HEK293 (cell line): ENCODE measurements at regions not wholly inside any gene's neighbourhood (a gene's known extent, or its start where the extent isn't known, plus 50 kb on each side); places are given as distances from the start of the nearest gene placed in this dataset.

ENCODE experiments used
- CTCF ChIA-PET: fragments of 350-600 bp; formaldehyde crosslinking; extraction: SDS; loops from one replicate; lab custom pipeline; 2021; ENCODE audit warnings: antibody characterized with exemption; lab: Yijun Ruan, JAX
- POLR2A ChIA-PET: fragments of 300-600 bp; formaldehyde crosslinking; extraction: SDS; loops from one replicate; lab custom pipeline; 2020; ENCODE audit warnings: antibody characterized with exemption, inconsistent platforms; lab: Yijun Ruan, JAX
- H3K27ac ChIP-seq: fragments of 200-500 bp; sonication (Bioruptor generic); 2 replicates; pipeline ENCODE4 v1.5.1; 2014; ENCODE audit warnings: low read depth, low read length, control low read depth, inconsistent platforms; ENCODE audit errors: extremely low read depth
- H3K36me3 ChIP-seq, 2 experiments: fragments of 200-500 bp in 1 of 2; sonication (Bioruptor generic) in 1 of 2; 1 replicate in 1 of 2; 2 replicates in 1 of 2; pipeline ENCODE4 v1.5.1; 2014 to 2017; ENCODE audit warnings: inconsistent platforms in 2 of 2, low read length in 2 of 2; ENCODE audit not compliant: control insufficient read depth in 2 of 2, insufficient read depth in 1 of 2
- H3K4me1 ChIP-seq: fragments of 200-500 bp; sonication (Bioruptor generic); 2 replicates; pipeline ENCODE4 v1.5.1; 2014; ENCODE audit warnings: mild to moderate bottlenecking, low read length, inconsistent platforms; ENCODE audit not compliant: control insufficient read depth, insufficient read depth
- H3K4me3 ChIP-seq: 2 replicates; pipeline ENCODE4 v1.5.1; 2011; ENCODE audit warnings: low read depth, mild to moderate bottlenecking, control low read depth, low read length, moderate library complexity
- H3K9me3 ChIP-seq: fragments of 200-500 bp; sonication (Bioruptor generic); 2 replicates; pipeline ENCODE4 v1.5.1; 2014; ENCODE audit warnings: low read depth, low read length, inconsistent platforms; ENCODE audit not compliant: control insufficient read depth, insufficient read depth
- GFI1B ChIP-seq: fragments of 450-650 bp; formaldehyde crosslinking; IDR thresholded peaks from 2 replicates; pipeline ENCODE4 v1.5.1; 2016; ENCODE audit warnings: missing biosample characterization, missing genetic modification characterization
- KLF16 ChIP-seq: fragments of 450-650 bp; formaldehyde crosslinking; IDR thresholded peaks from 2 replicates; pipeline ENCODE4 v1.5.1; 2017; ENCODE audit warnings: missing biosample characterization, missing genetic modification characterization
- KLF7 ChIP-seq: fragments of 450-650 bp; formaldehyde crosslinking; IDR thresholded peaks from 2 replicates; pipeline ENCODE4 v1.5.1; 2016; ENCODE audit warnings: missing biosample characterization, missing genetic modification characterization, borderline replicate concordance
- REPIN1 ChIP-seq: fragments of 450-650 bp; formaldehyde crosslinking; IDR thresholded peaks from 2 replicates; pipeline ENCODE4 v1.5.1; 2017; ENCODE audit warnings: missing biosample characterization, missing genetic modification characterization, low read depth
- SP3 ChIP-seq: fragments of 450-650 bp; formaldehyde crosslinking; IDR thresholded peaks from 2 replicates; pipeline ENCODE4 v1.5.1; 2016; ENCODE audit warnings: missing biosample characterization, missing genetic modification characterization
- SP7 ChIP-seq: fragments of 450-650 bp; formaldehyde crosslinking; IDR thresholded peaks from 2 replicates; pipeline ENCODE4 v1.5.1; 2016; ENCODE audit warnings: missing biosample characterization, missing genetic modification characterization
- TCF7L2 ChIP-seq: IDR thresholded peaks from 2 replicates; pipeline ENCODE4 v1.6.1; 2011; ENCODE audit warnings: low read depth, mild to moderate bottlenecking, inconsistent platforms, low read length, moderate library complexity, borderline replicate concordance
- TRIM28 ChIP-seq: IDR thresholded peaks from 2 replicates; pipeline ENCODE4 v1.6.1; 2011; ENCODE audit warnings: low read length, control low read depth, borderline replicate concordance
- ZNF121 ChIP-seq: fragments of 450-650 bp; formaldehyde crosslinking; IDR thresholded peaks from 2 replicates; pipeline ENCODE4 v1.5.1; 2016; ENCODE audit warnings: missing biosample characterization, missing genetic modification characterization
- ZNF175 ChIP-seq: fragments of 450-650 bp; formaldehyde crosslinking; IDR thresholded peaks from 2 replicates; pipeline ENCODE4 v1.5.1; 2016; ENCODE audit warnings: missing biosample characterization, missing genetic modification characterization
- ZNF239 ChIP-seq: fragments of 450-650 bp; formaldehyde crosslinking; IDR thresholded peaks from 2 replicates; pipeline ENCODE4 v1.5.1; 2016; ENCODE audit warnings: missing biosample characterization, missing genetic modification characterization
- ZNF24 ChIP-seq: fragments of 450-650 bp; formaldehyde crosslinking; IDR thresholded peaks from 2 replicates; pipeline ENCODE4 v1.5.1; 2016; ENCODE audit warnings: missing biosample characterization, missing genetic modification characterization
- ZNF292 ChIP-seq: fragments of 450-650 bp; formaldehyde crosslinking; IDR thresholded peaks from 2 replicates; pipeline ENCODE4 v1.5.1; 2016; ENCODE audit warnings: low read depth, missing biosample characterization, missing genetic modification characterization, borderline replicate concordance
- ZNF311 ChIP-seq: fragments of 450-650 bp; formaldehyde crosslinking; IDR thresholded peaks from 2 replicates; pipeline ENCODE4 v1.5.1; 2017; ENCODE audit warnings: missing biosample characterization, missing genetic modification characterization, borderline replicate concordance
- ZNF529 ChIP-seq: fragments of 450-650 bp; formaldehyde crosslinking; IDR thresholded peaks from 2 replicates; pipeline ENCODE4 v1.5.1; 2017; ENCODE audit warnings: missing genetic modification characterization, missing biosample characterization; ENCODE audit not compliant: insufficient replicate concordance
- ZNF600 ChIP-seq: fragments of 450-650 bp; formaldehyde crosslinking; IDR thresholded peaks from 2 replicates; pipeline ENCODE4 v1.5.1; 2016; ENCODE audit warnings: missing biosample characterization, missing genetic modification characterization
- ZNF658 ChIP-seq: fragments of 450-650 bp; formaldehyde crosslinking; IDR thresholded peaks from 2 replicates; pipeline ENCODE4; 2016; ENCODE audit warnings: missing biosample characterization, missing genetic modification characterization
- ZNF830 ChIP-seq: fragments of 450-650 bp; IDR thresholded peaks from 2 replicates; pipeline ENCODE4 v1.5.0; 2018; ENCODE audit warnings: missing biosample characterization, missing genetic modification characterization, low read depth, mild to moderate bottlenecking, moderate library complexity
- TF ChIP-seq, protein P1 (sequence below): fragments of 450-650 bp; IDR thresholded peaks from 2 replicates; pipeline ENCODE4 v1.5.1; 2018; ENCODE audit warnings: missing biosample characterization, mild to moderate bottlenecking, missing genetic modification characterization
- TF ChIP-seq, protein P2 (sequence below): fragments of 450-650 bp; formaldehyde crosslinking; IDR thresholded peaks from 2 replicates; pipeline ENCODE4 v1.5.1; 2016; ENCODE audit warnings: missing biosample characterization, missing genetic modification characterization
- TF ChIP-seq, protein P3 (sequence below): fragments of 450-650 bp; formaldehyde crosslinking; IDR thresholded peaks from 2 replicates; pipeline ENCODE4 v1.5.1; 2016; ENCODE audit warnings: missing biosample characterization, missing genetic modification characterization, borderline replicate concordance
- TF ChIP-seq, protein P4 (sequence below): fragments of 450-650 bp; formaldehyde crosslinking; optimal IDR thresholded peaks from 2 replicates; pipeline ENCODE3; 2016; ENCODE audit warnings: missing biosample characterization, mild to moderate bottlenecking, missing genetic modification characterization

DNA sequence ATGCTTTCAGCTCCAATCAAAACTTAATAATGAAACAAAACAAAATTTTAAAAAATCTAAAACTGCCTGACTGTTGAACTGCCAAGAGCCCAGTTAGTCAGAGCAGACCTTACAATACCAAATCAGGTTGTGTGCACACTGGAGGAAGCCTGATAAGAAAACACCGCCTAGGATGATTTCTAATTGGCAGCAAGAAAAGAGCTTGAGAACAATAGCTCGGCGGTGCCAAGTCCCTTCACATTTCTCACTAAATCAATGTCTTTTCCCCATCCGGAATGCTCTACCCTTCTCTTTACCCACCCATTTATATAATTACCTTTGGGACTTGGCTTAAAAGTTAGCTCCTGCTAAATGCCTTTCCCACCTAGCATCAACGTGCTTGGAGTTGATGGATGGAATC, 256.7 kb downstream of the C12orf75 start:
- CTCF ChIA-PET = interaction anchor here (0.6 to 1.5 kb wide), 3 partner anchors 12 to 549 kb away, joined by 3 to 4 read pairs (median 3); no protein-coding TSS in a partner anchor
- H3K27ac ChIP-seq = no peak overlapping the region
- no peaks in the 10 kb centered on the region for H3K9me3 ChIP-seq
- TF ChIP-seq SP7 (tag by site-specific recombination) = no peak
- no peak for TF ChIP-seq ZNF658 (tag by site-specific recombination)
- POLR2A ChIA-PET = interaction anchor here (0.6 kb wide), 1 partner anchor 484 kb away, joined by 5 read pairs; no protein-coding TSS in a partner anchor
- no peaks in the 10 kb centered on the region for H3K4me1 ChIP-seq
- no peaks in the 10 kb centered on the region for H3K36me3 ChIP-seq
- no peak overlapping the region for H3K4me3 ChIP-seq

DNA sequence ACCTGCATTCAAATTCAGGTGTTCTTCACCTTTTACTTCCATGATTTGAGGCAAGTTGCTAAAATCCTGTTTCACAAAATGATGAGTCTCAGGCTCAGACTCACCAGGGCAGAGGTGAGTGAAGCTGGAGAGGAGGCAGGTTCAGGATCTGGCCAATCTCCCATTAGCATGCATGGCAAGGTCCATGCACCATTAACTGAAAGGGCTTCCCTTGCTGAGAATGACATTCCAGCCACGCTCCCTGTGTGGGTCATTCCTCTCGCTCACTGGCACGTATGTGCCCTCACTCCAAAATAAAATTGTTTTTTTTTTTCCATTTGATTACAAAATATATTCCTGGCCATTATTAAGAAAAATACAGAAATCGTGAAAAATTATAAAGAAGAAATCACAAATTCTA, 257.6 kb downstream of the C12orf75 start:
- Histone ChIP-seq H3K4me1 (no peaks in the 10 kb centered on the region), H3K27ac (no peak overlapping the region), H3K36me3 (no peaks in the 10 kb centered on the region), H3K4me3 (no peak overlapping the region), H3K9me3 (no peaks in the 10 kb centered on the region)
- ChIA-PET POLR2A (no interaction called here), CTCF (interaction anchor here (1.5 kb wide), 1 partner anchor 12 kb away, joined by 4 read pairs; no protein-coding TSS in a partner anchor)
- TF ChIP-seq TCF7L2 = no peak
- no peak for TF ChIP-seq ZNF529 (tag by site-specific recombination)
- TF ChIP-seq, protein P1, sequence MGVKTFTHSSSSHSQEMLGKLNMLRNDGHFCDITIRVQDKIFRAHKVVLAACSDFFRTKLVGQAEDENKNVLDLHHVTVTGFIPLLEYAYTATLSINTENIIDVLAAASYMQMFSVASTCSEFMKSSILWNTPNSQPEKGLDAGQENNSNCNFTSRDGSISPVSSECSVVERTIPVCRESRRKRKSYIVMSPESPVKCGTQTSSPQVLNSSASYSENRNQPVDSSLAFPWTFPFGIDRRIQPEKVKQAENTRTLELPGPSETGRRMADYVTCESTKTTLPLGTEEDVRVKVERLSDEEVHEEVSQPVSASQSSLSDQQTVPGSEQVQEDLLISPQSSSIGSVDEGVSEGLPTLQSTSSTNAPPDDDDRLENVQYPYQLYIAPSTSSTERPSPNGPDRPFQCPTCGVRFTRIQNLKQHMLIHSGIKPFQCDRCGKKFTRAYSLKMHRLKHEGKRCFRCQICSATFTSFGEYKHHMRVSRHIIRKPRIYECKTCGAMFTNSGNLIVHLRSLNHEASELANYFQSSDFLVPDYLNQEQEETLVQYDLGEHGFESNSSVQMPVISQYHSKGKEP (tag by site-specific recombination) = no peak
- no peak for TF ChIP-seq ZNF121 (tag by site-specific recombination)
- TF ChIP-seq, protein P2, sequence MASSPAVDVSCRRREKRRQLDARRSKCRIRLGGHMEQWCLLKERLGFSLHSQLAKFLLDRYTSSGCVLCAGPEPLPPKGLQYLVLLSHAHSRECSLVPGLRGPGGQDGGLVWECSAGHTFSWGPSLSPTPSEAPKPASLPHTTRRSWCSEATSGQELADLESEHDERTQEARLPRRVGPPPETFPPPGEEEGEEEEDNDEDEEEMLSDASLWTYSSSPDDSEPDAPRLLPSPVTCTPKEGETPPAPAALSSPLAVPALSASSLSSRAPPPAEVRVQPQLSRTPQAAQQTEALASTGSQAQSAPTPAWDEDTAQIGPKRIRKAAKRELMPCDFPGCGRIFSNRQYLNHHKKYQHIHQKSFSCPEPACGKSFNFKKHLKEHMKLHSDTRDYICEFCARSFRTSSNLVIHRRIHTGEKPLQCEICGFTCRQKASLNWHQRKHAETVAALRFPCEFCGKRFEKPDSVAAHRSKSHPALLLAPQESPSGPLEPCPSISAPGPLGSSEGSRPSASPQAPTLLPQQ = no peak
- TF ChIP-seq GFI1B = no peak
- no peak for TF ChIP-seq REPIN1 (tag by site-specific recombination)

DNA sequence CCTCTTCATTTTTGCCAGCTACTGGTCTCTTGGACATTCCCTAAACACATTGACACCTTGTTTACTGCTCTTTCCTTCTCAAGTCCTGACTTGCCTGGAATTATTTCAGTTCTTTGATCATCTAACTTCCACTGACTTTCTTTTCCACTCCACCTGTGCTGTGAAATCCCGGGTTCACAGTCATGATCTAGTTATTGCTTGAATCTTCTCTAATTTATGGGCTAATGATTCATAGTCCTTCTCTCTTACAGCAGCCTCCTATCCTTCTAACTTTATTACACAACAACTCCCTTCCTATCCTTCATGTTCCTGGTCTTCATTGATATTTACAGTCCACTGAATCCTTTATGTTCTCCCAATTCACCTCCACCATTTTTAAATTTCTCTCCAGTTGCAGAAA, 260.1 kb downstream of the C12orf75 start:
- Histone ChIP-seq H3K36me3 (no peaks in the 10 kb centered on the region), H3K27ac (no peak overlapping the region), H3K4me1 (no peaks in the 10 kb centered on the region), H3K4me3 (no peak overlapping the region), H3K9me3 (no peaks in the 10 kb centered on the region)
- TF ChIP-seq KLF7 (no peak), ZNF830 (tag by site-specific recombination) (no peak), ZNF175 (tag by site-specific recombination) (no peak), ZNF239 (tag by site-specific recombination) (no peak), ZNF121 (tag by site-specific recombination) (no peak), ZNF311 (tag by site-specific recombination) (no peak), TRIM28 (no peak), TCF7L2 (no peak), KLF16 (tag by site-specific recombination) (no peak), ZNF24 (tag by site-specific recombination) (no peak), ZNF600 (tag by site-specific recombination) (no peak), ZNF292 (no peak), SP3 (tag by site-specific recombination) (no peak)
- TF ChIP-seq, protein P3, sequence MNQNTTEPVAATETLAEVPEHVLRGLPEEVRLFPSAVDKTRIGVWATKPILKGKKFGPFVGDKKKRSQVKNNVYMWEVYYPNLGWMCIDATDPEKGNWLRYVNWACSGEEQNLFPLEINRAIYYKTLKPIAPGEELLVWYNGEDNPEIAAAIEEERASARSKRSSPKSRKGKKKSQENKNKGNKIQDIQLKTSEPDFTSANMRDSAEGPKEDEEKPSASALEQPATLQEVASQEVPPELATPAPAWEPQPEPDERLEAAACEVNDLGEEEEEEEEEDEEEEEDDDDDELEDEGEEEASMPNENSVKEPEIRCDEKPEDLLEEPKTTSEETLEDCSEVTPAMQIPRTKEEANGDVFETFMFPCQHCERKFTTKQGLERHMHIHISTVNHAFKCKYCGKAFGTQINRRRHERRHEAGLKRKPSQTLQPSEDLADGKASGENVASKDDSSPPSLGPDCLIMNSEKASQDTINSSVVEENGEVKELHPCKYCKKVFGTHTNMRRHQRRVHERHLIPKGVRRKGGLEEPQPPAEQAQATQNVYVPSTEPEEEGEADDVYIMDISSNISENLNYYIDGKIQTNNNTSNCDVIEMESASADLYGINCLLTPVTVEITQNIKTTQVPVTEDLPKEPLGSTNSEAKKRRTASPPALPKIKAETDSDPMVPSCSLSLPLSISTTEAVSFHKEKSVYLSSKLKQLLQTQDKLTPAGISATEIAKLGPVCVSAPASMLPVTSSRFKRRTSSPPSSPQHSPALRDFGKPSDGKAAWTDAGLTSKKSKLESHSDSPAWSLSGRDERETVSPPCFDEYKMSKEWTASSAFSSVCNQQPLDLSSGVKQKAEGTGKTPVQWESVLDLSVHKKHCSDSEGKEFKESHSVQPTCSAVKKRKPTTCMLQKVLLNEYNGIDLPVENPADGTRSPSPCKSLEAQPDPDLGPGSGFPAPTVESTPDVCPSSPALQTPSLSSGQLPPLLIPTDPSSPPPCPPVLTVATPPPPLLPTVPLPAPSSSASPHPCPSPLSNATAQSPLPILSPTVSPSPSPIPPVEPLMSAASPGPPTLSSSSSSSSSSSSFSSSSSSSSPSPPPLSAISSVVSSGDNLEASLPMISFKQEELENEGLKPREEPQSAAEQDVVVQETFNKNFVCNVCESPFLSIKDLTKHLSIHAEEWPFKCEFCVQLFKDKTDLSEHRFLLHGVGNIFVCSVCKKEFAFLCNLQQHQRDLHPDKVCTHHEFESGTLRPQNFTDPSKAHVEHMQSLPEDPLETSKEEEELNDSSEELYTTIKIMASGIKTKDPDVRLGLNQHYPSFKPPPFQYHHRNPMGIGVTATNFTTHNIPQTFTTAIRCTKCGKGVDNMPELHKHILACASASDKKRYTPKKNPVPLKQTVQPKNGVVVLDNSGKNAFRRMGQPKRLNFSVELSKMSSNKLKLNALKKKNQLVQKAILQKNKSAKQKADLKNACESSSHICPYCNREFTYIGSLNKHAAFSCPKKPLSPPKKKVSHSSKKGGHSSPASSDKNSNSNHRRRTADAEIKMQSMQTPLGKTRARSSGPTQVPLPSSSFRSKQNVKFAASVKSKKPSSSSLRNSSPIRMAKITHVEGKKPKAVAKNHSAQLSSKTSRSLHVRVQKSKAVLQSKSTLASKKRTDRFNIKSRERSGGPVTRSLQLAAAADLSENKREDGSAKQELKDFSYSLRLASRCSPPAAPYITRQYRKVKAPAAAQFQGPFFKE (tag by site-specific recombination) = no peak
- TF ChIP-seq, protein P4, sequence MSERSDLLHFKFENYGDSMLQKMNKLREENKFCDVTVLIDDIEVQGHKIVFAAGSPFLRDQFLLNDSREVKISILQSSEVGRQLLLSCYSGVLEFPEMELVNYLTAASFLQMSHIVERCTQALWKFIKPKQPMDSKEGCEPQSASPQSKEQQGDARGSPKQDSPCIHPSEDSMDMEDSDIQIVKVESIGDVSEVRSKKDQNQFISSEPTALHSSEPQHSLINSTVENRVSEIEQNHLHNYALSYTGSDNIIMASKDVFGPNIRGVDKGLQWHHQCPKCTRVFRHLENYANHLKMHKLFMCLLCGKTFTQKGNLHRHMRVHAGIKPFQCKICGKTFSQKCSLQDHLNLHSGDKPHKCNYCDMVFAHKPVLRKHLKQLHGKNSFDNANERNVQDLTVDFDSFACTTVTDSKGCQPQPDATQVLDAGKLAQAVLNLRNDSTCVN (tag by site-specific recombination) = no peak
- POLR2A ChIA-PET = no interaction called here
- CTCF ChIA-PET = interaction anchor here (0.9 kb wide), 1 partner anchor 170 kb away, joined by 3 read pairs; no protein-coding TSS in a partner anchor
